ENCODE measurements at regions not wholly inside any gene's neighbourhood (a gene's known extent, or its start where the extent isn't known, plus 50 kb on each side); places are given as distances from the start of the nearest gene placed in this dataset.

DNA sequence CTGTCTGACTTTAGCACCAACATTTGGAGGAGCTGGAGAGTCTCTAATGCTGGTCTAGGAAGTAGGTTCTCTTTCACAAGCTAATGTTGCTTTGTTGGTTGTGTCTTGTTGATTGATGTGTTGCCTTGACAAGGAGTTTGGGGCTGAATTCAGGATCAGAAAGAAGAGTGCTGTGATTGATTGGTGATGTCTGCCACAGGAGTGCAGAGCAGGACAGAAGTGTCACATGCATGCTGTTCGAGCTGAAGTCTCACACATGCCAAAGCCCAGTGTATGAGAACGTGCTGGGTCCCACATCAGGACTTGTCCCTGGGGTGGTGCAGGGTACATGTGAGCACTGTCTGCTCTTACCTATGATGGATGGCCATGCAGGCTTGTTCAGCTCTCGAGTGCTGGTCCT, 694.4 kb downstream of the MATN1 start (continued):
- TF ChIP-seq MATR3 (CRISPR knock-in tag; IDR thresholded peaks at IDR 0.05): no peak
- TF ChIP-seq ZNF7 (CRISPR knock-in tag; IDR thresholded peaks at IDR 0.05): no peak

DNA sequence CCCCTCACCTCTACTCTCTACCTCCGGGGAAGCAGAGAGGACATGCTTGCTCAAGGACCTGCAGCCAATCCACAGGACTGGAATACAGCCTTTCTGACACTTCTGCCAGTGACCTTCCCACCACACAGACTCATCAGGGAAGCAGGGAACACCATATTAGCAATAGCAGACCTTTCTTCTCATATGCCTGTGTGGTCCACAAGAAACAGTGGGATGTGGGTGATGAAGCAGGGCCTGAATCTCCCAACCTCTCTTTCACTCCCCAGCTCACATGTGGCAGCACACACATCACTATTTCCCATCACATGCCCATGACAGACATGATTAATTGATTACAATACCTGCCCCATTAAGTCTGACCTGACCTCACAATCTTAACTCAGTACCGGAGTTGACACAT, 695.1 kb downstream of the MATN1 start:
- no peak overlapping the region for H3K9ac ChIP-seq (ENCODE audit: insufficient read depth, low read depth, low read length)
- no peaks in the 10 kb centered on the region for H4K20me1 ChIP-seq (ENCODE audit: insufficient read depth, low read length)
- ChIA-PET CTCF (ENCODE audit: low intra/inter-chr PET ratio, low total read pairs) (no interaction called here), POLR2A (no interaction called here)
- TF ChIP-seq HMG20B (CRISPR knock-in tag; conservative IDR thresholded peaks at IDR 0.05): no peak
- no peak for TF ChIP-seq ZNF839 (CRISPR knock-in tag; IDR thresholded peaks at IDR 0.05; ENCODE audit: borderline replicate concordance)
- TF ChIP-seq ZNF773 (CRISPR knock-in tag; IDR thresholded peaks at IDR 0.05; ENCODE audit: borderline replicate concordance): no peak
- no peak for TF ChIP-seq ATF1 (CRISPR knock-in tag; IDR thresholded peaks at IDR 0.05)
- no peak for TF ChIP-seq ZNF574 (CRISPR knock-in tag; IDR thresholded peaks at IDR 0.05)
- no peak for TF ChIP-seq ERF (CRISPR knock-in tag; IDR thresholded peaks at IDR 0.05)
- no peak for TF ChIP-seq ZMAT5 (CRISPR knock-in tag; IDR thresholded peaks at IDR 0.05; ENCODE audit: borderline replicate concordance, low read depth)
- TF ChIP-seq ZNF276 (CRISPR knock-in tag; IDR thresholded peaks at IDR 0.05; ENCODE audit: low read depth): no peak
- TF ChIP-seq, protein P1, sequence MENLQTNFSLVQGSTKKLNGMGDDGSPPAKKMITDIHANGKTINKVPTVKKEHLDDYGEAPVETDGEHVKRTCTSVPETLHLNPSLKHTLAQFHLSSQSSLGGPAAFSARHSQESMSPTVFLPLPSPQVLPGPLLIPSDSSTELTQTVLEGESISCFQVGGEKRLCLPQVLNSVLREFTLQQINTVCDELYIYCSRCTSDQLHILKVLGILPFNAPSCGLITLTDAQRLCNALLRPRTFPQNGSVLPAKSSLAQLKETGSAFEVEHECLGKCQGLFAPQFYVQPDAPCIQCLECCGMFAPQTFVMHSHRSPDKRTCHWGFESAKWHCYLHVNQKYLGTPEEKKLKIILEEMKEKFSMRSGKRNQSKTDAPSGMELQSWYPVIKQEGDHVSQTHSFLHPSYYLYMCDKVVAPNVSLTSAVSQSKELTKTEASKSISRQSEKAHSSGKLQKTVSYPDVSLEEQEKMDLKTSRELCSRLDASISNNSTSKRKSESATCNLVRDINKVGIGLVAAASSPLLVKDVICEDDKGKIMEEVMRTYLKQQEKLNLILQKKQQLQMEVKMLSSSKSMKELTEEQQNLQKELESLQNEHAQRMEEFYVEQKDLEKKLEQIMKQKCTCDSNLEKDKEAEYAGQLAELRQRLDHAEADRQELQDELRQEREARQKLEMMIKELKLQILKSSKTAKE (CRISPR knock-in tag; IDR thresholded peaks at IDR 0.05; ENCODE audit: borderline replicate concordance): no peak
- no peak for TF ChIP-seq PHF5A (CRISPR knock-in tag; IDR thresholded peaks at IDR 0.05; ENCODE audit: low read depth, unreplicated experiment)
- no peak for TF ChIP-seq ZFYVE20 (CRISPR knock-in tag; IDR thresholded peaks at IDR 0.05; ENCODE audit: borderline replicate concordance, low read depth)
- TF ChIP-seq ZNF367 (CRISPR knock-in tag; IDR thresholded peaks at IDR 0.05; ENCODE audit: borderline replicate concordance): no peak
- TF ChIP-seq ZNF441 (CRISPR knock-in tag; IDR thresholded peaks at IDR 0.05; ENCODE audit: borderline replicate concordance): no peak
- no peak for TF ChIP-seq JUN (CRISPR knock-in tag; IDR thresholded peaks at IDR 0.05)
- H3K27ac ChIP-seq (ENCODE audit: extremely low read length, insufficient read depth, low read length): no peak overlapping the region
- H3K4me2 ChIP-seq (ENCODE audit: low read depth, low read length): no peak overlapping the region
- DNase-seq (ENCODE audit: low spot score) (no peak), FAIRE-seq (no peak), ATAC-seq (no peak)
- intact Hi-C loops (cut with micrococcal nuclease; ENCODE audit: unreplicated experiment): no loop called here
- BruUV-seq (replicated peaks): no TSS peak
- H3K79me2 ChIP-seq (ENCODE audit: insufficient read depth, low read length): no peaks in the 10 kb centered on the region
- H2AFZ ChIP-seq (ENCODE audit: low read length): no peak overlapping the region
- in situ Hi-C loops (cut with HindIII; ENCODE audit: extremely low pct_ligation_motif_present, low pct_unique_long_range_greater_than_20kb): no loop called here
- H3K9me3 ChIP-seq (ENCODE audit: low read length): peaks cover 9% of the 10 kb centered on the region
- no peaks in the 10 kb centered on the region for H3K4me1 ChIP-seq (ENCODE audit: insufficient read depth, low read length)
- WGBS (ENCODE audit: low lambda C conversion rate): 0% methylated on average over 2 of the region's 2 CpGs
- H3K36me3 ChIP-seq (replicated peaks in 1 of 2; ENCODE audit: control insufficient read depth in 1 of 2, insufficient read depth in 2 of 2, low read length in 2 of 2): no peaks in the 10 kb centered on the region
- no peaks in the 10 kb centered on the region for H3K27me3 ChIP-seq (ENCODE audit: control insufficient read depth in 1 of 2, insufficient read depth in 2 of 2, low read length in 2 of 2)
- no peak overlapping the region for H3K4me3 ChIP-seq (replicated peaks in 1 of 3; ENCODE audit: insufficient read depth in 1 of 3, low read depth in 2 of 3, low read length in 3 of 3)
